ENCODE measurements at regions not wholly inside any gene's neighbourhood (a gene's known extent, or its start where the extent isn't known, plus 50 kb on each side); places are given as distances from the start of the nearest gene placed in this dataset.
"Not testable (repeated sequence)": the region's sequence is repeated elsewhere in the genome, so short reads cannot be mapped to it uniquely, and the experiment has no call there.

- no peak overlapping the region for H3K27ac ChIP-seq
- H3K9me3 ChIP-seq, result no peaks in the 10 kb centered on the region
- no peaks in the 10 kb centered on the region for H3K36me3 ChIP-seq
- no peak for TF ChIP-seq CTCF (IDR thresholded peaks at IDR 0.05)
- H3K4me1 ChIP-seq, result no peaks in the 10 kb centered on the region
- DNase-seq, result no peak
- no peak overlapping the region for H3K4me3 ChIP-seq
- intact Hi-C loops (cut with DNase I; ENCODE audit: low total_unique reads), result no loop called here
- no peaks in the 10 kb centered on the region for H3K27me3 ChIP-seq
Measured at GRCh38 chr5:25516141-25516540, 871.4 kb upstream of the CDH10 start.

- no peaks in the 10 kb centered on the region for H3K9me3 ChIP-seq
- no peak overlapping the region for H3K4me3 ChIP-seq
- no peaks in the 10 kb centered on the region for H3K27me3 ChIP-seq
- no peaks in the 10 kb centered on the region for H3K4me1 ChIP-seq
- intact Hi-C loops (cut with DNase I; ENCODE audit: low total_unique reads), result no loop called here
- no peaks in the 10 kb centered on the region for H3K36me3 ChIP-seq
- no peak for TF ChIP-seq CTCF (IDR thresholded peaks at IDR 0.05)
- no peak for DNase-seq
- no peak overlapping the region for H3K27ac ChIP-seq
Measured at GRCh38 chr5:25515525-25515924, 870.7 kb upstream of the CDH10 start.

- H3K27ac ChIP-seq; H3K9me3 ChIP-seq; H3K27me3 ChIP-seq; intact Hi-C loops (cut with DNase I; ENCODE audit: low total_unique reads); DNase-seq; H3K4me1 ChIP-seq; H3K36me3 ChIP-seq; H3K4me3 ChIP-seq: not testable (repeated sequence)
Measured at GRCh38 chr5:25510692-25511091, 865.9 kb upstream of the CDH10 start.

- H3K27me3 ChIP-seq; DNase-seq; intact Hi-C loops (cut with DNase I; ENCODE audit: low total_unique reads); H3K4me1 ChIP-seq; H3K36me3 ChIP-seq; H3K4me3 ChIP-seq; H3K27ac ChIP-seq; H3K9me3 ChIP-seq: not testable (repeated sequence)
Measured at GRCh38 chr5:25508011-25508410, 863.2 kb upstream of the CDH10 start.

DNA sequence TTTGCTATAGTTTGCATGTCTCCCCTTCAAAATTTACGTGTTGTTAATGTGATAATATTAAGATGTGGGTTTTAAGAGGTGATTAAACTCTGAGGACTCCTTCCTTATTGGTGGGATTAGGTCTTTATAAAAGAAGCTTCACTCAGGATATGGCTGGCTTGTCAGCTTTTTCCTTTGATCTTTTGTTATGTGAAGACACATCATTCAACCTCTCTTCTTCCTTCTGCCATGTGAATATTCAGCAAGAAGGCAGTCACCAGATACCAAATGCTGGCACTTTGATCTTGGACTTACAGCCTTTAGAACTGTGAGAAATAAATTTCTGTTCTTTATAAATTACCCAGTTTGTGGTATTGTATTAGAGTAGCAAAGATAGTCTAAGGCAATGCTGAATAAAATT is 855.9 kb upstream of the CDH10 start:
- H3K27ac ChIP-seq, result no peak overlapping the region
- intact Hi-C loops (cut with DNase I; ENCODE audit: low total_unique reads), result no loop called here
- H3K4me3 ChIP-seq, result no peak overlapping the region
- no peaks in the 10 kb centered on the region for H3K9me3 ChIP-seq
- no peak for DNase-seq
- TF ChIP-seq CTCF (IDR thresholded peaks at IDR 0.05), result no peak
- no peaks in the 10 kb centered on the region for H3K27me3 ChIP-seq
- H3K36me3 ChIP-seq, result no peaks in the 10 kb centered on the region
- H3K4me1 ChIP-seq, result no peaks in the 10 kb centered on the region

DNA sequence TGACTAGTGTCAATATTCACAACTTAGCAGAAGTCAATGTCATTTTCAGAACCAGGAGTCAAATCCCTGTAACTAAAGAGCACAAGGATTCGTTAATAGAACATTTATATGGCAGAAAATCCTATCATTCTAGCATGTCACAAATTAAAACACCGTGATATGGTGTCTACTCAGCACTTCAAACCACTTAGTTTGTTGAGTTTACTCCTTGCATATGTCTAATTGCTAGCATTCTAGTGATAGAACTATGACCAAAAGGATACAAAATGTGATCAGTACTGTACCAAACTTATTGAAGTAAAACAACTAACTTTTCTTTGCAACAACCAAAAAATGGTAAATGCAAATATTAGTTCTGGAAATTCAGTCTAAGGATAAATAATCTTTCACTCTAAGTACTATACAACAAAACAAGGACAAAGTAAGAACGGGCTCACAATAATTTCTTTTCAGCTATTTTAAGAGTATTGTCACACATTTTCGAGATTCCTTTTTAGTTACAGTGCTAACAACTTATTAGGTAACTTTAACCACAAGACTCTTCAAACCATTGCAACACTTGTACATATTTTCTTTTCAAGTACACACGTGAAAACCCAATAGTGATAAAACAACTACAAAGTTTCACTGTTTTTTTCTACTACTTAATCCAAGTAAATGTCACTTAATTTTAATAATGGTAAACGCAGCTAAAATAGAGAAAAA is 845.2 kb upstream of the CDH10 start:
- no peak for DNase-seq
- Histone ChIP-seq H3K4me1 (no peaks in the 10 kb centered on the region), H3K27me3 (no peaks in the 10 kb centered on the region), H3K9me3 (no peaks in the 10 kb centered on the region), H3K27ac (no peak overlapping the region), H3K36me3 (no peaks in the 10 kb centered on the region), H3K4me3 (no peak overlapping the region)
- no peak for TF ChIP-seq CTCF (IDR thresholded peaks at IDR 0.05)
- intact Hi-C loops (cut with DNase I; ENCODE audit: low total_unique reads), result no loop called here

DNA sequence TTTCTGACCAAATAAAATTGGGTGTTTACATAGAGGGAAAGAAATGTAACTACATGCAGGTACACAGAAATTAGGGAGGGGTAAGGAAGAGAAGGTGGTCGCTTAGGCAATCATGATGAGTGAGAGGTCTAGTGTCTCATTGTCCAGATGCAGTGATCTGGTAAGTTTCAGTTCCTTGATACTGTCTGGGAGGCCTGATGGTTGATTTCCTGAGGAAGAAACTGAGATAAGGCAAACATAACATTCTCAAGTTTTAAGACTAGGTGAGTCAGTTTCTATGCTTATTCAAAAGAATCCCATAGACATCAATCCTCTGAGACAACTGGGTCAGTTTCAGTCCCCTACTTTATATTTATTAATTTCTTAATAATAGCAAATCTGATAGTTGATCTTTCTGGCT is 843.3 kb upstream of the CDH10 start:
- DNase-seq, result no peak
- intact Hi-C loops (cut with DNase I; ENCODE audit: low total_unique reads), result no loop called here
- H3K27ac ChIP-seq, result no peak overlapping the region
- no peaks in the 10 kb centered on the region for H3K4me1 ChIP-seq
- TF ChIP-seq CTCF (IDR thresholded peaks at IDR 0.05), result no peak
- no peaks in the 10 kb centered on the region for H3K36me3 ChIP-seq
- H3K9me3 ChIP-seq, result no peaks in the 10 kb centered on the region
- no peaks in the 10 kb centered on the region for H3K27me3 ChIP-seq
- no peak overlapping the region for H3K4me3 ChIP-seq

Data from tibial artery (tissue), 4 donors.